ENCODE measurements at regions not wholly inside any gene's neighbourhood (a gene's known extent, or its start where the extent isn't known, plus 50 kb on each side); places are given as distances from the start of the nearest gene placed in this dataset.
A peak's percentile ranks its signal among the peaks of the same experiment; 100 is the strongest.

DNA sequence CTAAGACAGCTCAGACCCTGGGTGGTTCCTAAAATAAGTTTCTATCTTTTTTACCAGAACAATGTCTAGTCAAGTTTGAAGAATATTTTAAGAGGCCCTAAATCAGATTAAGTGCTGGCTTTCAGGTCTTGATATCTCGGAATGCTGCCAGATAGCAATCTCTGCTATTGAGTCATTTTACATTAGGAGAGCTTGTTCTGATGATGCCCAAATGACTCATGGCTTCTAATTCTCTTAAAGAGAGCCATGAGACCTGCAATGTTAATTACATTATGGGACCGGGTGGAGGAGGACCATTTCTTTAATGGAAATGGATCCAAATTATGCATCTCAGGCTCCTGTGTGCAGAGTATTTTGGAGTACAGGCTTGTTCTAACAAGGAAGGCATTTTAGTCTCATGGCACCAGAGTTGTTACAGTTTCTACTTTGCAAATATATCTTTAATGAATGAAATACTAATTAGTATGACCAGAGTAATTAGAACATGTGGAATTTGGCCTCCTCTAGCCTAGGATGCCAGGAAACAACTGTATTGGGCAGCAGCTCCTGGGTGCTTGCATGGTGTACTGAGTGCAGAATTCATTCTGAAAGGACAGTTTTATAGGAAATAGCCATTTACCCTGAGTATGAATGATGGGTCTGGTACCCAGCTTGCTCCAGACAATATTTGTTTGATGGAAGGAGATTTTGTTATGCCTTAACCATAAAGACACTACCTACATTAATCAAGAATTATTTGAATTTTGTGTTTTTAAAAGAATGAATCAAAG lies 94.0 kb upstream of the SULT1C3 start:
- DNase-seq, result no peak

DNA sequence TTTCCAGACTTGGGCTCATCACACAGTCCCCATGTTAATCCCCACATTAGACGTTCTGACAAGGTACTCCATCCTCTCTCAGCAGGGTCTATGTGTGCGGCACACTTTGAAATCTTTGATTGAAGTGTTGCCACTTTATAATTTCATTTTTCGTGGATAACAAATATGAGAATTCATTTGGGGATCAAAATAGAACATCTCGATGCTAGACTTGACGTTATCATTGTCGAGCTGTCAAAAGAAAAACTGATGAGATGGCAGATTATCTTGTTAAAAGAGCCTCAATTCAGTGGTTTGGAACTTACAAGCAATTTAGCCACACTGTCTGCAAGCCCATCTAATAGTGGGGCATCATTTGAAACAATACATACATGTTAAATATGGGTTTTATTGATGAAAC lies 91.2 kb upstream of the SULT1C3 start:
- no peak for DNase-seq

DNA sequence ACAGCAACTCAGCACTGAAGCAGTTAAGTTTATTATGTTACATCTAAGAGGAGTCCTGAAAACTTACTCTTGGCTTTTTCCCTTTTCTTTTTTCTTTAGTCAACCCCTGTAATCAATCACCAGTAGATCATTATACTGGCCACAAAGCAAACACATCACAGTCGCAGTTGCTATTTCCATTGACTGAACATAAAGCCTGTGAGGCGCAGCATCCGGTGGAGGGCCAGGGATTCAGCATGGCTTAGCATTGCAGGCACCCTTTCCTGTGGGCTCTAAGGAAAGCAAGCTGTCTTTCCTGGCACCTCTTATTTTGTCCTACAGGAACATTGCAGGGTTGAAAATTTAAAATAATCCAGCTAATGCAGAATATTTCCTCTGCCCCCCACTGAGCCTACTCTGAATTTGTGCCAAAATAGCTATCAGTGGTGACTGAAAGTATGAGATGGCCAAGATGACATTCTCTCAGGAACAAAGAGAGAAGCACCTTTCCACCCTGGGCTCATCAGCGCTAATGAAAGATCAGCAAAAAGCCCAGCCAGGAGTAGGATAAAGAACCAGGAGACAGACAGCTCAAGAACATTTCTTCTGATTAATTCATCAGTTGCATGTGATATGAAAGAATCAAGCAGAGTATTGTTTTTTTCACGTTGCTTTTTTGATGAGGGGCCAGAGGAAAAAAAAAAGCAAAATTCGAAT lies 85.3 kb upstream of the SULT1C3 start:
- no peak for DNase-seq

DNA sequence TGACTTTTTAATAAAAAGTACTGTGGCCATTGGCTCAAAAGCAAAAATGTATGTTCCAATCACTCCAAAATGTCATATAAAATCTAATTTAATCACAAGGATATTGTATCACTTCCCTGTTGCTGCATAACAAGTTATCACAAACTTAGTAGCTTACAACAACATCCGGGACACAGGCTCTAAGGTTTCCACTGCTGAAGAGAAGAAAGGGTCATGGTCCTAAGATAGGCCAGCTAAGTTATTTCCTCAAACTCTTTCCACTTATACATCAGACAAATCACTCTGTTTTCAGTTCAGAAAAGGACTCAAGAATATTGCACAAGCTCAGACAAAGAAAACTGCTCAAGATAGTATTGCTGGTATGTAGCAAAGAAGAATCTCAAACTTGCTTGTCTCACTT lies 78.5 kb upstream of the SULT1C3 start:
- no peak for DNase-seq

DNA sequence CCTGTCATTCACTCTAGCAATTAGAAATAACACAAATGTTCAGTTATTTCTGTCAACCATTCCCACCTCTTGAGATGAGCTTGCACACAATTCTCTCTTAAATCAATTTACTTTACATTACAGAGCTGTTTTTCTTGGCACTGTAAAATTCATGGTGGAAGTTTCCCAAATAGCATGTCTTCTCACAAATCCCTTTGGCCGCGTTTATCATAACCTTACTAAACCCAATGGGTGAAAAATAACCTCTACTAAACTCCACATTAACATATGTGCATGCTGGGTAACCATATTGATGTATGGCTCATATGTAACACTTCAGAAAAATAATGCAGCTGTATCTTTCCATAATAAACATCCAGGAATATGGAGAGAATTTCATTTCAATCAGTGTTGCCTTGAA lies 75.5 kb upstream of the SULT1C3 start:
- no peak for DNase-seq

DNA sequence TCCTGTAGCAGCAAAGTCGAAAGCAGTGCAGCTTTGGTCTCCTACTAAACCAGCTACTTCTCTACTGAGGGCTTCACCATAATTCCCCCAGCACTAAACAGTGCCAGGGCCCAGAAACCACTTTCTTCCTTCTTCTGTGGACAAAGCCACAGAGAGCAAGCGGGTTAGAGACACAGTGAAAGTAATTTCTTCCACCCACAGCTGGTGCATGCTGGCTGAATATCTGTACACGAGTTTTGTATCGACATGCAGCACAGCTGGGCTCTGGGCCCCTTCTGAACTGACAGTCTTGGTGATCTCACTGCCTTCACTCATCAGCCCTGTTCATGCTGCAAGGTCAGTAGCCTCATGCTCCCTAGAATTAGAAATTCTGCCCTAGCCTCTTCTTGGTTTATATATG lies 74.0 kb upstream of the SULT1C3 start:
- DNase-seq, result no peak

DNA sequence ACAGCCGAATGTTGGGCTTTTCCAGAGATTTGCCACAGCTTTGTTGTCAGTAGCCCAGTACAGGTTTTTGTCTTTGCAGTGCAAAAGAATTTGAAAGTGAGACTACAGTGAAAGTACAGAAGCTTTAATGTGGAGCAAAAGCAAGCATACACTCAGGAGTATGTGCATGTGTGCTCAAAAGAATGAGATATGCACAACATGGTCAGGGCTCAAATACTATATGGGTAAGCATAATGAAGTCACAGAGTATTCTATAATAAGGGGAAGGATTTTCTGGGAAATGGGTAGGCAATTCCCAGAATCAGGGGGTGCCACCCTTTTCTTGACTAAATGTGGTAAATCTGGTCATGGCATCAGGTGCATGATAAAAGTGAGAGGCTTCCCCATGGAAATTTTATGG lies 72.1 kb upstream of the SULT1C3 start:
- DNase-seq, result no peak

DNA sequence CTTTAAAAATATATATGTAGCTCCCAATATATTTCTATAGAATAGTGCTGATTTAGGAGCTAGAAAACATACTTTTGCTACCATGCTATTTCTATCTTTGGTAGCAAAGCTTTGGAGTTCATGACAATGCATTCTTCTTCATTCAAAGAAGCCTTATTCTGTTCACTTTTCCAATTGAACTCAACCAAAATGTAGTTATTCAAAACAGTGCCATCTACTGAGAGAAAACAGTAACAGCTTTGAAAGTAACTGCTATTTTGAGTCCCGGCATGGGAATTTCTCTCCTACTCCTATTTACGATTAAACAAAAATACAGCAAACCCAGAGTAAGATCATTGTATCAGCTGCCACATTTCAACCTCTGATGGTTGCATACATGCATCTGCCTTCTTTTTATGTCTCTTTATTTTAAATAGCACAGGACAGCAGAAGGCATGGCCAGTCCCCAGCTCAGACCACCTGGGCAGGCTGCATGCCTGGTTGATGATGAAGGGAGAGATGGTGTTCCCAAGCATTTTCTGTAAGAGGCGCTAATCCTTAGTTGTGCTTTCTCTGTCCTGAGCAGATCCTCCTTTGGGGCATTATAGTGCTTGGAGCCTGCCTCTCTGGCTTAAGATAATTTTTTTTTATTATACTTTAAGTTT lies 69.7 kb upstream of the SULT1C3 start:
- DNase-seq, result peak; percentile 13 to 35

DNA sequence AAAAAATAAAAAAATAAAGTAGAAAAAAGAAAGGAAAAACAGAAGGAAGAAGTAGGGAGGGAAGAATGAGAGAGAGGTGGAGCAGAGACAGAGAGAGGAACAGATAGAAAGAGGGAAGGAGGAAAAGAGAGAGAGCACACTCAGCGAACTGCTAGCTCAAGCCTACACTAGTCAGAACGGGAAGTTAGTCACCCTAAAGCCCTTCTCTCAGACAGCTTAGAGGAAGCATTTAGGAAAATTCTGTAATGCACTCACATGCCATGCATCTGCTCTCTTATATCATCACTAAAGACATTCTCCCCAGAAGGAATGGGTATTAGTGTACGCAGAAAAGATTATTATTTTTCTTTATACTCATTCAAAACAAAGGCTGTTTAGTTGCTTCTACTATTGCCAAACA lies 68.1 kb upstream of the SULT1C3 start:
- DNase-seq, result no peak

DNA sequence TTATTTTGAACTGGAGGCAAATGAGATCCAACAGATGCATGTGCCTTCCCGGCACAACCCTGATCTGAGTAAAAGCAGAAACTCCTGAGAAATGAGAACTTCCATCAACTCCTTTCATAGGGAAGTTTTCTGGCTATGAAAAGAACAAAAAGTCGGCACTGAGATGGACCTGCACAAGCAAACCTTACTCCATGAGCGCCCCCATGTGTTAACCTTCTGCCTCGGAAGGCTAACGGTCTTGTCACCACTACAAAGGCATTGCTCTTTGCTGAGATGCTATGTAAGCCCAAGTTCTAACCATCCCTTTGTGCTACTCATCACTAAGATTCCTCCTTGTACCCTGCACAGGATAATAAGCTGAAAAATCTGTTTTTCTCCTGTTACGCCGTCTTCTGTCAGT lies 57.3 kb upstream of the SULT1C3 start:
- DNase-seq, result peak in 1 of 2 experiments; percentile 45

DNA sequence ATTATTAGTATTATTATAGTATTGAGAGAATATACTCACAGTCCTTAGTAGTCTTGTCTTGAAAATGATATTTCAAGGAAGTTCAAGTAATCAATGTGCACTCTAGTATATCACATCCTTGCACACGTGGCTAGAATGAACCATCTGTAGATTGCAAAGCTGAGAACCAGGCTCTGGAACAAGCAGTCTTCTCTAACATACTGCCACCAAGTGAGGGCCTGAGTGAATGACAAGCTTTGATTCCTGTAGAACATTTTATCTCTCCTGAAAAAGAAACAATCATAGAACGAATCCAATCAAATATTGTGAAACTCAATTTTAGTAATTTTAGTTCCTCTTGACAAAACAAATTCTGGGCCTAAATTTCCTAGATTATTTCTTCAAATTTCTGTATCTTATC lies 55.3 kb upstream of the SULT1C3 start:
- DNase-seq, result peak; percentile 16 to 45

DNA sequence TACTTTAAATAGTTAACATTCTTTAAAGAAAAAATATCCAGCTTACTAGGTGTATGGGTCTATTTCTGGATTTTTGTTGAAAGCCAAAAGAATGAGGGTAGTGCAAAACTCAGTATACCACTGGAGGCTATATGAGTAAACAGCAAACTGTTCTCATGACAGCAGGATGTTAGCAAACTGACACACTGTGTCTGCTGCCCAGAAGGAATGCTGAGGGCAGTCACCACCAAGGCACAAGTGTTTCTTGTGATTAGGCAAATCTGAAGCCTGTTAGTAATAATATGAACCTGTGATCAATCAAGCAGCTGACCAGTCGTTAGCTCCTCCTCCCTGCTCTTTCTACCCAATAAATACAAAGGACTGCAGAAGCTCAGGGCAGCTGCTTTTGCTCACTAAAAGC lies 50.5 kb upstream of the SULT1C3 start:
- no peak for DNase-seq

Measured in NCI-H524 (cell line).